ENCODE measurements at regions not wholly inside any gene's neighbourhood (a gene's known extent, or its start where the extent isn't known, plus 50 kb on each side); places are given as distances from the start of the nearest gene placed in this dataset.

DNA sequence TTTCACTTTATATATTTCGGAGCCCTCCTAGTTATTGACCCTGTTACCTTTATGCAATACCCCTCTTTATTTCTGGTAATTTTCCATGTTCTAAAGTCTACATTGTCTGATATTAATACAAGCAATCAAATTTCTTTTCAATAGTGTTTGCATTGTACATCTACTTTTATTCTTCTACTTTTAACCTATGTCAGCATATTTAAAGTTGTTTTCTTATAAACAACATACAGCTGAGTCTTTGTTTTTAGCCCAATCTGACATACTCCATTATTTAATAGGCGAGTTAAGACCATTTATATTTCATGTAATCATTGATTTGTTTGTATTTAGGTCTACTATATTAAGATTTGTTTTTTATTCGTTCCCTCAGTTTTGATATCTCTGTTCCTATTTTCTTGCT is 108.5 kb upstream of the SPACA7 start:
- TF ChIP-seq EZH2 (IDR thresholded peaks at IDR 0.05; ENCODE audit: insufficient read depth, poor library complexity, severe bottlenecking) (no peak), EZH2phosphoT487 (IDR thresholded peaks at IDR 0.05; ENCODE audit: insufficient read depth, low read depth) (no peak)
